HL-60 (cell line): ENCODE measurements at regions not wholly inside any gene's neighbourhood (a gene's known extent, or its start where the extent isn't known, plus 50 kb on each side); places are given as distances from the start of the nearest gene placed in this dataset.

Source experiments
- POLR2AphosphoS5 ChIP-seq: IDR thresholded peaks from 2 replicates; pipeline ENCODE4 v1.6.1; 2012; ENCODE audit warnings: low read depth
- TF ChIP-seq, protein P1 (sequence below): IDR thresholded peaks from one replicate; pipeline ENCODE4 v1.5.1; 2011; ENCODE audit warnings: low read length, control low read depth, inconsistent platforms; ENCODE audit not compliant: insufficient read depth

DNA sequence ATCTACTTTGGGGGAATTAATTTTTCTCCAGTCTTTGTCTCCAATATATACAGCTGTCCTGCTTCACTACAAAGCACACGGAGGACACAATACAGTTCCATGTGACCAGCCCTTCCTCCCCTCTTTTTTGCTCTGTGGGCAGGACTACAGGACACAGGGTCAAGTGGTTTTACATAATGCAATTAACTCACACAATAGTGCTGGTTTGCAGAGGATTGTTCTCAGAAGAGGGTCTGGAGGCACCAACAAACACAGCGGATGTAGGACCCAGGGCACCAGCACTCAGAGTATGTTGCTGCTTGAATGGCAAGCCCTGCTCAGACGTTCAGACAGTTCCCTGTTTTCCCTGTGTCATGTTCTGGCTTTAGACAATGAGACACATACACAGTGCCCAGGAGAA lies 52.0 kb upstream of the NPTX2 start:
- TF ChIP-seq, protein P1, sequence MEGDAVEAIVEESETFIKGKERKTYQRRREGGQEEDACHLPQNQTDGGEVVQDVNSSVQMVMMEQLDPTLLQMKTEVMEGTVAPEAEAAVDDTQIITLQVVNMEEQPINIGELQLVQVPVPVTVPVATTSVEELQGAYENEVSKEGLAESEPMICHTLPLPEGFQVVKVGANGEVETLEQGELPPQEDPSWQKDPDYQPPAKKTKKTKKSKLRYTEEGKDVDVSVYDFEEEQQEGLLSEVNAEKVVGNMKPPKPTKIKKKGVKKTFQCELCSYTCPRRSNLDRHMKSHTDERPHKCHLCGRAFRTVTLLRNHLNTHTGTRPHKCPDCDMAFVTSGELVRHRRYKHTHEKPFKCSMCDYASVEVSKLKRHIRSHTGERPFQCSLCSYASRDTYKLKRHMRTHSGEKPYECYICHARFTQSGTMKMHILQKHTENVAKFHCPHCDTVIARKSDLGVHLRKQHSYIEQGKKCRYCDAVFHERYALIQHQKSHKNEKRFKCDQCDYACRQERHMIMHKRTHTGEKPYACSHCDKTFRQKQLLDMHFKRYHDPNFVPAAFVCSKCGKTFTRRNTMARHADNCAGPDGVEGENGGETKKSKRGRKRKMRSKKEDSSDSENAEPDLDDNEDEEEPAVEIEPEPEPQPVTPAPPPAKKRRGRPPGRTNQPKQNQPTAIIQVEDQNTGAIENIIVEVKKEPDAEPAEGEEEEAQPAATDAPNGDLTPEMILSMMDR, result no peak
- TF ChIP-seq POLR2AphosphoS5, result no peak
